Activated CD4-positive, alpha-beta T cell treated with anti-CD3 and anti-CD28 coated beads for 24 hours (primary cell): ENCODE measurements at regions not wholly inside any gene's neighbourhood (a gene's known extent, or its start where the extent isn't known, plus 50 kb on each side); places are given as distances from the start of the nearest gene placed in this dataset.
"Not testable (repeated sequence)": the region's sequence is repeated elsewhere in the genome, so short reads cannot be mapped to it uniquely, and the experiment has no call there.

ENCODE experiments used
- DNase-seq, 2 donors: peaks; one replicate each; pipeline ENCODE4 v3.0.0-alpha.2; 2020; ENCODE audit warnings: low read depth in 2 of 2

- DNase-seq: no peak
Observed at GRCh38 chr2:11922294-11922693, 175.9 kb downstream of the LPIN1 start.

- DNase-seq: no peak
Observed at GRCh38 chr2:11923935-11924334, 177.5 kb downstream of the LPIN1 start.

- no peak for DNase-seq
Observed at GRCh38 chr2:11925295-11926066, 179.0 kb downstream of the LPIN1 start.

- no peak for DNase-seq
Observed at GRCh38 chr2:11930211-11930761, 183.9 kb downstream of the LPIN1 start.

- DNase-seq: no peak
Observed at GRCh38 chr2:11932048-11932512, 185.6 kb downstream of the LPIN1 start.

GRCh38 chr2:11932962-11933361 lies 186.5 kb downstream of the LPIN1 start:
- no peak for DNase-seq

- no peak for DNase-seq
Observed at GRCh38 chr2:11933854-11934253, 187.4 kb downstream of the LPIN1 start.

- no peak for DNase-seq
Observed at GRCh38 chr2:11936761-11937160, 190.3 kb downstream of the LPIN1 start.

- DNase-seq: no peak
Observed at GRCh38 chr2:11938196-11938595, 191.8 kb downstream of the LPIN1 start.

GRCh38 chr2:11939523-11939922 lies 193.1 kb downstream of the LPIN1 start:
- DNase-seq: no peak

- DNase-seq: no peak
Observed at GRCh38 chr2:11940121-11940743, 193.8 kb downstream of the LPIN1 start.

- DNase-seq: no peak
Observed at GRCh38 chr2:11940799-11941198, 194.4 kb downstream of the LPIN1 start.

- no peak for DNase-seq
Observed at GRCh38 chr2:11941201-11942177, 195.1 kb downstream of the LPIN1 start.

- DNase-seq: no peak
Observed at GRCh38 chr2:11942178-11942569, 195.7 kb downstream of the LPIN1 start.

- DNase-seq: no peak
Observed at GRCh38 chr2:11944311-11944710, 197.9 kb downstream of the LPIN1 start.

GRCh38 chr2:11945139-11946126 lies 199.0 kb downstream of the LPIN1 start:
- DNase-seq: no peak

- DNase-seq: no peak
Observed at GRCh38 chr2:11947956-11948355, 201.5 kb downstream of the LPIN1 start.

- DNase-seq: no peak
Observed at GRCh38 chr2:11949732-11950523, 203.5 kb downstream of the LPIN1 start.

- no peak for DNase-seq
Observed at GRCh38 chr2:11950896-11951295, 204.5 kb downstream of the LPIN1 start.

- not testable (repeated sequence) for DNase-seq
Observed at GRCh38 chr2:11951492-11951891, 205.1 kb downstream of the LPIN1 start.
